GM18867 (cell line): ENCODE measurements at regions not wholly inside any gene's neighbourhood (a gene's known extent, or its start where the extent isn't known, plus 50 kb on each side); places are given as distances from the start of the nearest gene placed in this dataset.
"Not testable (repeated sequence)": the region's sequence is repeated elsewhere in the genome, so short reads cannot be mapped to it uniquely, and the experiment has no call there.

Source experiments
- ATAC-seq: cut with Tn5 transposase; IDR thresholded peaks from one replicate; pipeline ENCODE4 v1.9.1; 2021; ENCODE audit warnings: mild to moderate bottlenecking, moderate library complexity; ENCODE audit not compliant: unreplicated experiment

DNA sequence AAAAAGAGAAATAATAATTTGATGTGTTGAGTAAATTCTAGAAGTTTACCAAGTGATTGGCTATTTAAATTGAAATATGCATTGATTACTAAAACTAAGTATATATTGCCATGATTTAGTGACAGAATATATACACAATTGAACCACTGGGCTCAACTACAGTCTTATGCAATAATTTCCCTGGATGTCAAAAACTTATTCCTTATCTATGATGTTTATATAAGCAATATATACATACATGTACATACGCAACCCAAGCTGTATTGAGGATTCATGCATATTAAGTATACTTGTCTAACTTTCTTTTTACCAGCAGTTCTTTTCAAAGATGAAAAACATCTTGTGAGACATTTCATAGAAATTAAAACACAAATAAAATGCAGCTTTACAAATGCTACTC, 165.8 kb downstream of the ZIC4 start:
- no peak for ATAC-seq

- no peak for ATAC-seq
Measured at GRCh38 chr3:147237991-147238390, 168.4 kb downstream of the ZIC4 start.

- not testable (repeated sequence) for ATAC-seq
Measured at GRCh38 chr3:147231980-147232379, 174.4 kb downstream of the ZIC4 start.

DNA sequence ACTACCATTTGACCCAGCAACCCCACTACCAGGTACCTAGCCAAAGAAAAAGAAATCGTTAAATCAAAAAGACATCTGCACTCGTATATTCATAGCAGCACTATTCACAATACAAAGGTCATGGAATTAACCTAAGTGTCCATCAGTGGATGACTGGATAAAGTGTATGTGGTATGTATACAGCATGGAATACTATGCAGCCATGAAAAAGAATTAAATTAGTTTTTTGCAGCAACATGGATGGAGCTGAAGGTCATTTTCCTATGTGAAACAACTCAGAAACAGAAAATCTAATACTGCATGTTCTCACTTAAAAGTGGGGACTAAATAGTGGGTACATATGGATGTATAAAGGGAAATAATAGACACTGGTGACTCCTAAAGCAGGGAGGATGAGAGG, 175.2 kb downstream of the ZIC4 start:
- ATAC-seq, result no peak

- no peak for ATAC-seq
Measured at GRCh38 chr3:147222291-147222690, 184.1 kb downstream of the ZIC4 start.

DNA sequence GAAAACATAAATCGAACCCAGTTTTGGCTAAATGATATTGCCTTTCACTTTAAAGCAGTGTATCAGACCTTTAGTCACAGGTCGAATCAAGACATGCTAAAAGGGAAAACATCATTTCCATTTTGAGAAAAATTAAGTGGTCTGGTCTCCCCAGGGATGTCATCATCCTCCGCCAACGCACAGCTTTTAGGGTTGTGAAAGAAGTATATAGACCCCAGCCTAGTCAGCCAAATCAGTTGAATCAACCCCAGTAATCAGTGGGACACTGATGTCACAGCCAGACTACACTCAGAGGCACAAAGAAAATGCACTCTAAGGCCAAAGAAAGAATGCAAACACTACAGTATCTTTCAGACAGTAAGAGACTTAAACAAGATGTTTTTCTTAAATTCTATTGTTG, 187.4 kb downstream of the ZIC4 start:
- ATAC-seq, result no peak

DNA sequence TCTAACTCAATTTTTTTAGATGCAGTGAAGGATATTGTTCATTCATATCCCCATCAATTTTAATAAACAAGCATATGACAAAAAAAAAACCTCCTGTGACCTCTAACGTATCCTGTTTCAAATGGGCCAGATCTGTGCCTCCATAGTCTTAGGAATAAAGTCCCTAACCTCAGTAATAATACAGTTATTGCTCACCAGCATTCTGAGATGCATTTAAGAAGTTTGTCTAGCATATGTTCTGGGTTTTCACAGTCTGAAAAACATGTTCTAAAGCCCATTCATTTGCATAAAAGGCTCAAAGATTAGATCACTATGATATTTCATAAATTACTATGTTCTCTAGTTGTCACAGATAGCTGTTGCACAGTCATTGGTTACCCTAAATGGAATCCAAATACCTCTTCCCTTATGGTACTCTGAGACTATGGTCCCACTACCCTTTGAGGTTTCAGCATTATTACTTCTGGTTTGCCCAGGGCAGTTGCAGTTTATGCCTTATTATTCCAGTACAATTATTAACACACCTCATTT, 190.1 kb downstream of the ZIC4 start:
- peak; percentile 36 for ATAC-seq

DNA sequence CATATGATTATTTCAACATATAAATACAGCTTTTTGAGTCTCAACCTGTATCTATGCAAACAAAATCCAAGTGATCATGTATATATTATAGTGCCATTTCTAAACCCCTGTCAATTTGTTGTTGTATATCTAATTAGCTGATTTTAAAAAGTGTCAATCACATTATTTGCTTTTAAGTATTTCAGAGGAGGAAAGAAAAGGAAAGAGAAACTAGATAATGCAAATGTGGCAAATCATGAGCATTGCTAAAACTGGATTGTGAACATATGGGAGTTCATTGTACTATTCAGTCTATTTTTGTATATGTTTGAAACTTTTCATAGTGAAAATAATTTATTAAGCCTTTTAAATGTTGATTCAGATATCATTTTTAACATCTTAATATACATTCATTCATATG, 190.7 kb downstream of the ZIC4 start:
- peak; percentile 85 for ATAC-seq

DNA sequence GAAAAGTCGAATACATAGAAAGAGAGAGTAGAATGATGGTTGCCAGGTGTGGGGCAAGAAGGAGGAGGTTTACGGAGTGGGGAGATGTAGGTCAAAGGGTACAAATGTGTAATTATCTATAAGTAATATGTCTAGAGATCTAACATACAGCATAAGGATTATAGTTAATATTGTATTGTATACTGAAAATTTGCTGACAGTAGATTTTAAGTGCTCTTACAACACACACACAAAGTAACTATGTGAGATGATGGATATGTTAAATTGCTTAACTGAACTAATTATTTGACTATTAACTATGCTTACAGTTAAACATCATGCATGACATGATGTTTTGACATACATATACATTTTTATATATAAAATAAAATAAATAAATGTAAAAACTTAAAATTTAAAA, 192.7 kb downstream of the ZIC4 start:
- ATAC-seq, result no peak

GRCh38 chr3:147210676-147211075, 195.7 kb downstream of the ZIC4 start:
- ATAC-seq, result no peak

DNA sequence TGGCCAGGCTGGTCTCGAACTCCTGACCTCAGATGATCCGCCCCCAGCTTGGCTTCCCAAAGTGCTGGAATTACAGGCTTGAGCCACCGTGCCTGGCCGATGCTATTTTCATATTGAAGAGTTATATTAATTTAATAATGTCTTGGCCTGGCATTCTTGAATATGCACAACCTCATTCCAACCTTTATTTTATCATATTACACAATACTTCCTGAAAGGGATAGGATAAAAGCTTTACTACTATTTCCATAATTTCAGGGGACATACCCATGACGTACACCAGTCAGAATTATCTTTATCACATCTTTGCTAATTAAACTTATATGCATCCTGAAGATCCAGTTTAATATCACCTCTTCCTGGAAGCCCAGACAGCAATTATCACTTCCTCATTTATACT, 205.3 kb downstream of the ZIC4 start:
- ATAC-seq, result no peak

DNA sequence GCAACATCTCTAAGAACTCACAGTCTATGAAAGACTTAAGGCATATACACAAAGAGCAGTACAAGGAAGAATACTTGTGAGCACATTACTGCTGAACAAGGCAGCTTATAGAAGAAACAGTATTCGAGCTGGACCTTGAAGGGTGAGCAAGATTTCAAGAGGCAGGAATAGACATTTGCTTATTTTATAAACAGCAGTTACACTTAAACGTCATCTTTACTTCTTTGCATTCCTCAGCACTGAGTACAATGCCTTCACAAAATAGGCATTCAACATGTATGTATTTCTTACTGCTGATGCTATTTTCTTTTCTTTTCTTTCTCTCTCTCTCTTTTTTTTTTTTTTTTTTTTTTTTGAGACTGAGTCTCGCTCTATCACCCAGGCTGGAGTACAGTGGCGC, 205.8 kb downstream of the ZIC4 start:
- no peak for ATAC-seq

- peak; percentile 86 for ATAC-seq
Measured at GRCh38 chr3:147197739-147198138, 208.6 kb downstream of the ZIC4 start.

- no peak for ATAC-seq
Measured at GRCh38 chr3:147195887-147196286, 210.5 kb downstream of the ZIC4 start.

GRCh38 chr3:147191795-147192385, 214.5 kb downstream of the ZIC4 start:
- ATAC-seq, result peak; percentile 80

DNA sequence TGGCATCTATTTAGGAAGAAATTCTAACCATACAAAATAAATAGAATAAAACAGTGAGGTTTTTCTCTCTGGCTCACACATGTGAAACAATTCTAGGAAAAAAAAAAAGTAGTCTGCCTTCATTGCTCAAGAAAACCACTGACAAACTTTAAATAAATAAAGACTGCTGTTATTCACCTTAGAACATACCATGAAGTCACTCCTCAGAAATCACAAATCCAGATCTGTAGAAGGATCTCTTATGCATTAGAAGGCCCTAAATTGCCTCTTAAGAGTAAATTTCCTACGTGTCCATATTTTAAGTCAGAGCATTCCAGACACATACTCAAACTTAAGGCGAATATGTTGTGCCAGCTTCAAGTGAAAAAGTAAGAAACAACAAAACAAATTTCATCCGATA, 217.3 kb downstream of the ZIC4 start:
- no peak for ATAC-seq

GRCh38 chr3:147187687-147188086, 218.7 kb downstream of the ZIC4 start:
- ATAC-seq, result no peak

GRCh38 chr3:147185781-147186180, 220.6 kb downstream of the ZIC4 start:
- ATAC-seq, result no peak

DNA sequence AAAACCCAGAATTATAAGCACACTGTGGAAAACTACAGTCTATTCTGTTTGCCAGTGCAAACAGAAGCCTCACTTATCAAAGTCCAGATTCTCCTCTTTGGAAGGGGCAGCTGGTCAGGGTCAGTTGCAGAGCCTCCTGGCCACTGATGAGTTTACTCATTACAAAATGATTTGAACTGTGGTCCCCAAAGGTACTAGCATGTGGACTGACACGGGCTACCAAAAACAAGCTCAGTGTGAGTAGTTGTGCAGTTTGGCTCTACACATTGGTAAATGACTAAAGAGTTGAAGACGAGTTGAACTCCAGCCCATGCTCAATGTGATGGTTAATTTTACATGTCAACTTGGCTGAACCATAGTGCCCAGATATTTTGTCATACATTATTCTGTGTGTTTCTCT, 221.5 kb downstream of the ZIC4 start:
- ATAC-seq, result no peak

GRCh38 chr3:147173257-147173656, 233.1 kb downstream of the ZIC4 start:
- ATAC-seq, result no peak

DNA sequence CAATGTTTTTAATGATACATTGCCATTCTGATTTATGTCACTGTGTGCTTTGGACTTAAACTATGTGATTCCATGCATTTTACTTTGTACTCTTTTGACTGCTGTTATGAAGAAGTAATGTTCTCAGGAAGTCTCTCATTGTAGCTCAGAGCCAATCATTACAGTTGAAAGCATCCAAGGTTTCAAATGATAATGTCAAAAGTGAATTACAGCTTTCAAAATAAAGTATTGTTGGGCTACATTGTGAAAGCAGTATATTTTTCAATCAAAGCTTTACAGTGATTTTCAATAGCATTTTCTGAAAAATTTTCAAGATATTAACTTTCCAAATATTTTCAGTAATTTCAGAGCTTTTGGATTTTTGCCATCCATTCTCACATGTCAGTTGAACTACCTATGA, 243.6 kb downstream of the ZIC4 start:
- no peak for ATAC-seq

DNA sequence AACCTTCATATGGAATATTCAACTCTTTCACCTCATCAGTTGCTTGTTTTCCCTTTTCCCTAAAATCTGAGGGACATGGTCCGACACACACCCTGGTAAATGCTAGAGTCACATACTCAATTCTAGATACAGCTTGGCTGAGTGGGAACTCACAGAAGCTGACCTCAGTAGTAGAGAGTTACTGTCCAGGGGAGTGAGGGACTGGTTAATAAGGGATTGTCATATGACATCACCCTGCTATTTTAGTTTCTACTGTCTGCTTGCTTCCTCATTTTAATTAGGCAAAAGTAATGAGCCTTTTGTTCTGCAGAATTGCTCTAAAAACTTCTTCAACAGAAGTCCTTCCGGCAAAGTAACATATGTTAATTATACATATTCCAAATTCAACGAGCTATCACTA, 244.5 kb downstream of the ZIC4 start:
- no peak for ATAC-seq

GRCh38 chr3:147160984-147161383, 245.4 kb downstream of the ZIC4 start:
- no peak for ATAC-seq
